GM19239 (cell line): ENCODE measurements at regions not wholly inside any gene's neighbourhood (a gene's known extent, or its start where the extent isn't known, plus 50 kb on each side); places are given as distances from the start of the nearest gene placed in this dataset.

Experiments used
- DNase-seq: peaks from one replicate; pipeline ENCODE4 v3.0.0; 2011; ENCODE audit warnings: low spot score; ENCODE audit not compliant: insufficient read length
- FAIRE-seq: peaks from 2 replicates; lab custom pipeline; 2011; peaks lifted over from hg19 to GRCh38; lab: Jason Lieb, UNC

DNA sequence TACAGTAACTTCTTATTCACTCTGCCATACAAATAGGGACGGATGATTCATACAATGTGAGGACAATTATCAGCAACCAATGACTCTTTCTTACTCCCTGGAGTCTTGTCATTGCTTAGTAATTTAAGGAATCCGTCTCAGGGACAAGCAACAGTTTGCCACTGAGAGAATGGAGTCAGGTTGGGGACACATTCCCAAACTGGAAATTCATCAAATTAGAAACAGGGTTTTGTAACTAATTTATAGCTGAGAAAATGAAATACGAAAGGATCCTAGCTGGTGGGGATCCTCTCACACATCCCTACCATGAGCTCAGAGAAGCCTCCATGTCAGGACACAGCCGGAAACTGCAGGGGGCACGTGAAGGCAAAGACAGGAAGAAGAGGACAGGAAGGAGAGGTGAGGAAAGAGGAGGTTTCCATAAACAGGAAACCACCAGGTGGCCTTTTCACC is 50.4 kb upstream of the KDR start:
- DNase-seq (no peak), FAIRE-seq (no peak)

GRCh38 chr4:55176497-55176896 is 51.1 kb upstream of the KDR start:
- DNase-seq (no peak), FAIRE-seq (no peak)

DNA sequence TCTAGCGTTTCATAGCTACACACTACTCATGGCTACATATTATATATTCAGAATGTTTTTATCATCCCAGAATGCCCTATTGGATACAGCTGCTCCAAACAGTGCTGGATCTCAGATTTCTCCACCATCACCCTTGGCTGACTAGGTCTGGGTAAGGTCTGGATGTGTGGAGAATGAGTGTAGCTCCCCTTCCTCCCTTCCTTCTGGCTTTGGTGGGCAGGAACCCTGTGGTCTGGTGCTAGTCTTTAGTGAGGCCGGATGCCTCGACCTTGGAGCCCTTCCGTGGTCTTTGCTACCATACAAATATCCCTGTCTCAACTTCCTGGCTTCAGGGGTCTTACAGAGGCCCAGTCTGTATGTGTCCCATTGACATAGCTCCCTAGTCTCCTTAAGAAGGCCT is 52.1 kb upstream of the KDR start:
- no peak for DNase-seq
- FAIRE-seq: no peak

DNA sequence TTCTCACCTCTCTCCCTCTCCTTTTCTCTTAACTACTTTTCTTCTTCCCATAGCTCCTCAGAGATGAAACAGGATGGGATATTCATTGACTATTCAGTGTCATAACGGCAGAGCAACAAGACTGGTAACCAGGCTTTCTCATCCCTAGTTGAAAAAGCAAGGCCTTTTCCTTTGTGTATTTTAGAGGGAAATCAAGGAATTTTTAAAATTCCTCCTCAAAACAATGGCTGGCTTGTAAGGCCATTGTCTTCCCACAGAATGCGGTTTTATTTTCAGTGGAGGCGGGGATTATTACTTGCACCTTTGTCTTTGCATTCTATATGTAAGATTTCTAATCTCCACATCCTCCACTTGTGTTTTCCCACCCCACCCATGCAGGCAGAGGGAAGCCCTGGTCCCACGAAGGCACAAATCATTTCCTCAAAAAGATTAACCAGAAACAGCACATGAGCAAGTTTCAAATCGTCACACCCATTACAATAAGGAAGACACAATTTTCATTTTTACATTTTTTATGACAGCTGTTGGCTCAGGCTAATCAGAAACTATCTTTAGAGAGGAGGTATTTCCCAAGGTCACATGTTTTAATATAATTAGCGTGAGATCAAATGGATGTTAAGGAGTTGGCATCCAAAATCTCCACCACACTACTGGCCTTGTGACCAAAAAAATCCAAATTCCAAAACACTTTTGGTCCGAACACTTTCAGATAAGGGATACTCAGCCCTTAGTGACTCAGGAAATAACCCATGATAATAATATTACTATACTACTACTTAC is 53.0 kb upstream of the KDR start:
- DNase-seq (no peak), FAIRE-seq (no peak)

- DNase-seq (no peak), FAIRE-seq (no peak)
Observed at GRCh38 chr4:55181010-55182005, 55.9 kb upstream of the KDR start.

DNA sequence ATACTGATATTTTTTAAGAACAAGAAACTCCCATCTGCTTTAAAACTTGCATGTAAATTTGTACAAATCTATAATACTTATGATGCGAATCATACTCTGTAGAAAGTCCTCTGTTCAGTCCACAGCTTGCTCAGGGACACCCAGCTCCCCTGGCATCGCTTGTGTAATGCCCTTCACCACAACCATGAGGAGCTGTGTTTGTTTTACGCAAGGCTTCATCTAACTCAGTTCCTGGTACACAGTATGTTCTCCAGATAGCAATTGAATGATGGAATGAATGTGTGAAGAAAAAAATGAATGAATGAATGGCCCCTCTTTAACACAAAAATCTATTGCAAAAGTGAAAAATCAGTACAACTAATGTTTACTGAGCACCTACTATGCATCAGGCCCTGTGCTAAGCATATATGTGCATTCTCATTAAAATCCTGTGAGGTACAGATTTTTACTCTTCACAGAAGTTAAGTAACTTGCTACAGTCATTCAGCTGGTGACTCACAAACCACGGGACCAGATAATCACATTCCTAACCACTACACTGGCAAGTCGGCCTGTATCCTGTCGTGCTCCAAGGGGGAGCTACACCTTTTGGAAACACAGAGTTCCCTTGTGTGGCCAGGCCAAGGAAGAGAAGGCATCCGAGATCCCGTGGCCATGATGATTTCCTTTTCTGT is 58.7 kb upstream of the KDR start:
- no peak for FAIRE-seq

GRCh38 chr4:55184600-55185523 is 59.5 kb upstream of the KDR start:
- FAIRE-seq (no peak), DNase-seq (peak; percentile 3)

More for the DNA sequence above, 58.7 kb upstream of the KDR start:
- DNase-seq: no peak

GRCh38 chr4:55186123-55186522 is 60.7 kb upstream of the KDR start:
- FAIRE-seq (no peak), DNase-seq (no peak)

- DNase-seq (no peak), FAIRE-seq (no peak)
Observed at GRCh38 chr4:55186700-55187099, 61.3 kb upstream of the KDR start.

GRCh38 chr4:55214172-55214571 is 88.8 kb upstream of the KDR start:
- DNase-seq (no peak), FAIRE-seq (no peak)

- FAIRE-seq (no peak), DNase-seq (no peak)
Observed at GRCh38 chr4:55215087-55215486, 89.7 kb upstream of the KDR start.

DNA sequence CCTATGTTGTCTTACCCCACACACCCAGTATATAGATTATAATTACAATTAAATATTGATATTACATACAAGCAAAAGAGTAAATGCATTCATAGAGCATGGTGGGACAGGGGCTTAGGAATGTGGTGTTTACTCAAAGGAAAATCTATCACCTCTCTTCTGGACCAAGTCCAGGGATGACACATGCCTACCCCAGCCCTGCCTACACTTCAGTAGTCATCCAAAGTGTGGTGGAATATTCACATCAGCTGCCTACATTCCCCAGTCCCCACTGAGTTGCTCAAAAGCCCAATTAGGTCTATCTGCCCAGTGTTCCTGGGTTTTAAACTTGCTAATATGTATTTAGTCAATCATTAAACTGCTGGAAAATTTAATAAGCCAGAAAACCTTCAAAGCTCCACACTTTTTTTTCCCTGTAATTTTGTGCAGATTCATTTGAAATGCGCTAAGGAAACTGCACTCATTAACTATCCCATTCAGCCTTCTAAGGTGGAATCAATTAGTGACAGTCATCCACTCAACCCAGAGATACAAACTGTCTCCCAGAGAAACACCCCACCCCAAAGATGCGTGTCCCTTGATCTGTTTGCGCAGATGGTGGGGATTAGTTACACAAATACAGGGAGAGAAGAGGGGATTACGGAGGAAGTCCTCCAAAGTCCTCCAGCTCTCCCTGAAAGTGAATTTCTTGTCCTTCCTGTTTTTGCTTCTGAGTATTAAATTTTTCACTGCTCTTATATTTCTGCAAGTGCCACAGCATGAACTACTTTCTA is 91.7 kb upstream of the KDR start:
- FAIRE-seq: no peak

GRCh38 chr4:55218041-55218440 is 92.6 kb upstream of the KDR start:
- no peak for DNase-seq
- FAIRE-seq: no peak

More for the DNA sequence above, 91.7 kb upstream of the KDR start:
- no peak for DNase-seq

DNA sequence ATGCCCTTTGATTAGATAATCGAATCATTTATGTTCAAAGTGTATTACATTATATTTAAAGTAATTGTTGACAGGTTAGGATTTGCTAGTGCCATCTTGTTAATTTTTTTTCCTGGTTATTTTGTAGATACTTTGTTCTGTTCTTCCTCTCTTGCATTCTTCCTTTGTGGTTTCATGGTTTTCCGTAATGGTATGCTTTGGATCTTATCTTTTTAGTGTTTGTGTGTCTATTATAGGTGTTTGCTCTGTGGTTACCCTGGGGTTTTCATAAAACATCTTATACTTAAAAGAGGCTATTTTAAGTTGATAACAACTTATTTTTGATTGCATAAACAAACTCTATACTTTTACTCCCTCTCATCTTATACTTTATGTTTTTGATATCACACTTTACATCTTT is 108.2 kb upstream of the SRD5A3 start:
- FAIRE-seq (no peak), DNase-seq (no peak)

GRCh38 chr4:55238407-55238806 is 107.6 kb upstream of the SRD5A3 start:
- no peak for DNase-seq
- no peak for FAIRE-seq

GRCh38 chr4:55241461-55241860 is 104.6 kb upstream of the SRD5A3 start:
- FAIRE-seq: no peak
- no peak for DNase-seq

DNA sequence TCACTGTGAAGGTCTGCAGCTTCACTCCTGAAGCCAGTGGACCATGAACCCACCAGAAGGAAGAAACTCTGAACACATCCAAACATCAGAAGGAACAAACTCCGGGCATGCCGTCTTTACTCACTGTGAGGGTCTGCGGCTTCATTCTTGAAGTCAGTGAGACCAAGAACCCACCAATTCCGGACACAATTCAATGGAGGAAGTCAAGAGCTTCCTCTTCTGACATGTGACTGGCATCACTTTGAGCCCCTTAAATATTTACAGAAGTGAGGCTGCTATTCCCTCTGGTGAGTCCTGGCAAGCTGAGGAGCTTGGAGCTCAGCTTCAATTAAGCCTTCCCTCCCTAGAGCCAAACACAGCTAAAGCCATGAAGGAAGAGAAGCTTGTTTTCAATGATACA is 103.5 kb upstream of the SRD5A3 start:
- DNase-seq (no peak), FAIRE-seq (no peak)

DNA sequence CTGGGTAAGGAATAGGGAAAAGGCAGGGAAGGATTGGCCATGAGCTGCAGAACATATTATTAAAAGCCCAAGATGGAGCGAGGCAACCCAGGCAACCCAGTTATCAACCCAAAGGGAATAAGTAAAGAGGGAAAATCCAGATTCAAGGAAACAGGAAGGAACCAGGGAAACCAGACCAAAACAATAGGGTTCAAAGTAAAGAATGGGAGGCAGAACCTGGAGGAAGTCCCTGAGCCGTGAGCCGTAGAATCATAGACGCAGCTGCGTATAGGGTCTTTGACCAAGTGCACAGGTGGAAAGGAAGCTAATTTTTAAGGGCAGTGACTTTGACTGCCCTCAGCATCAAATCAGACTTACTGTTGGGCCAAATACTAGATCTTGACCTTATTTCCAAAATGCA is 98.5 kb upstream of the SRD5A3 start:
- DNase-seq: no peak
- no peak for FAIRE-seq

GRCh38 chr4:55248756-55249155 is 97.3 kb upstream of the SRD5A3 start:
- DNase-seq (no peak), FAIRE-seq (no peak)
